OCI-LY7 (cell line): ENCODE measurements at regions not wholly inside any gene's neighbourhood (a gene's known extent, or its start where the extent isn't known, plus 50 kb on each side); places are given as distances from the start of the nearest gene placed in this dataset.

Source experiments
- BruUV-seq: library from RNA; stranded (reverse); fragments of 400-500 nt; replicated peaks from 2 replicates; lab custom pipeline; 2021; lab: Mats Ljungman, UMichigan
- CTCF ChIA-PET: fragments of 300-600 bp; sonication (Branson Sonifier 250); formaldehyde crosslinking; loops from one replicate; lab custom pipeline; 2022; ENCODE audit warnings: antibody characterized with exemption; ENCODE audit not compliant: unreplicated experiment; lab: Charles Lee
- POLR2A ChIA-PET: fragments of 300-600 bp; sonication (Branson Sonifier 250); formaldehyde crosslinking; loops from one replicate; lab custom pipeline; 2022; ENCODE audit warnings: antibody characterized with exemption; lab: Charles Lee
- DNase-seq: peaks from one replicate; pipeline ENCODE4 v3.0.0-alpha.2; 2015; ENCODE audit warnings: low spot score
- H2AFZ ChIP-seq: fragments of 200-600 bp; sonication (generic), shearing (Covaris generic); 2 replicates; pipeline ENCODE4 v1.6.1; 2014; ENCODE audit warnings: mild to moderate bottlenecking, antibody characterized with exemption, low read length, moderate library complexity
- H3K27ac ChIP-seq: fragments of 200-600 bp; sonication (generic); 2 replicates; pipeline ENCODE4 v1.5.1; 2014; ENCODE audit warnings: mixed run types, low read depth, mild to moderate bottlenecking, moderate library complexity, low read length, inconsistent platforms; ENCODE audit not compliant: poor library complexity, severe bottlenecking
- H3K36me3 ChIP-seq: fragments of 200-600 bp; sonication (generic); 2 replicates; pipeline ENCODE4 v1.6.1; 2014; ENCODE audit warnings: mild to moderate bottlenecking, antibody characterized with exemption, low read length, moderate library complexity, mixed read lengths; ENCODE audit not compliant: insufficient read depth
- H3K4me1 ChIP-seq: fragments of 200-600 bp; sonication (generic); 2 replicates; pipeline ENCODE4 v1.5.1; 2014; ENCODE audit warnings: mild to moderate bottlenecking, low read length; ENCODE audit not compliant: insufficient read depth, poor library complexity, severe bottlenecking
- H3K4me2 ChIP-seq: fragments of 200-600 bp; sonication (generic); 2 replicates; pipeline ENCODE4 v1.6.1; 2014; ENCODE audit warnings: mild to moderate bottlenecking, low read length
- H3K4me3 ChIP-seq: fragments of 200-600 bp; sonication (generic); 2 replicates; pipeline ENCODE4 v1.5.1; 2014; ENCODE audit warnings: mild to moderate bottlenecking, low read depth, low read length; ENCODE audit not compliant: poor library complexity, severe bottlenecking
- H3K79me2 ChIP-seq: fragments of 200-600 bp; sonication (generic); 2 replicates; pipeline ENCODE4 v1.6.1; 2016; ENCODE audit warnings: low read depth, mild to moderate bottlenecking, low read length, moderate library complexity, mixed read lengths; ENCODE audit not compliant: insufficient read depth
- H3K9me2 ChIP-seq: fragments of 200-600 bp; sonication (generic); 2 replicates; pipeline ENCODE4 v1.6.1; 2016; ENCODE audit warnings: mild to moderate bottlenecking, low read length, mixed read lengths; ENCODE audit not compliant: insufficient read depth
- H3K9me3 ChIP-seq: fragments of 200-600 bp; sonication (generic); 2 replicates; pipeline ENCODE4 v1.6.1; 2014; ENCODE audit warnings: mild to moderate bottlenecking, mixed run types, low read length, mixed read lengths
- H4K20me1 ChIP-seq: fragments of 200-600 bp; sonication (generic); 2 replicates; pipeline ENCODE4 v1.6.1; 2014; ENCODE audit warnings: mild to moderate bottlenecking, antibody characterized with exemption, low read length, moderate library complexity, mixed read lengths; ENCODE audit not compliant: insufficient read depth
- EZH2phosphoT487 ChIP-seq: fragments of 200-600 bp; sonication (generic); IDR thresholded peaks from 2 replicates; pipeline ENCODE4 v1.6.1; 2018; ENCODE audit warnings: low read depth, borderline replicate concordance, mild to moderate bottlenecking, mixed run types, antibody characterized with exemption, low read length, moderate library complexity, mixed read lengths
- intact Hi-C: fragments of 100-400 bp; cut with micrococcal nuclease; formaldehyde crosslinking; loops from one replicate; pipeline ENCODE4 v1.10.0; 2022; ENCODE audit not compliant: unreplicated experiment
- TF ChIP-seq, protein P1 (sequence below): fragments of 200-600 bp; sonication (generic); conservative IDR thresholded peaks from 2 replicates; pipeline ENCODE4 v1.5.1; 2014; ENCODE audit warnings: mild to moderate bottlenecking, antibody characterized with exemption, low read length, moderate library complexity, mixed read lengths

DNA sequence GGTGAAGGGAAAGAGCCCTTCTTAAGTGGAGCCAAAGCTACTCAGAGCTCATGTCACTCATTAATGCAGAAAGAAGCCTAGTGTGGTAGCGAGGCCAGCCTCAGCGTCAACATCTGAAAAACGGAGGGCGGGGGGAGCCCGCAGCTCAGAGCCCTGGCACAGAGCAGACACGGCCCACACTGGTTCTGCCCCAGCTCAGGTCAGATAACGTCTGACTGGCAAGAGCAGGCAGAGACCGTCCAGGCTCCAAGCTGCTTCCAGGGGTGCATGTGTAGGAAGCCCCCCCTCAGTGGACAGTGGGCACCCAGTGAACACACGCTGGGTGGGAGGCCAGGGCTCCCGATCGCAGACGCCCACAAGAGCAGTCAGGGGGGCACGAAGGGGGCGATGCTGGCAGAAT, 100.8 kb downstream of the SHANK2 start:
- Histone ChIP-seq H3K9me3 (no peaks in the 10 kb centered on the region), H3K4me2 (no peak overlapping the region), H3K27ac (no peak overlapping the region), H2AFZ (no peak overlapping the region), H3K9me2 (no peaks in the 10 kb centered on the region), H3K36me3 (no peaks in the 10 kb centered on the region), H3K4me3 (no peak overlapping the region), H3K79me2 (no peaks in the 10 kb centered on the region), H4K20me1 (no peaks in the 10 kb centered on the region), H3K4me1 (no peaks in the 10 kb centered on the region)
- no TSS peak for BruUV-seq
- DNase-seq: no peak
- CTCF ChIA-PET: no interaction called here
- intact Hi-C loops: no loop called here
- TF ChIP-seq EZH2phosphoT487: no peak
- TF ChIP-seq, protein P1, sequence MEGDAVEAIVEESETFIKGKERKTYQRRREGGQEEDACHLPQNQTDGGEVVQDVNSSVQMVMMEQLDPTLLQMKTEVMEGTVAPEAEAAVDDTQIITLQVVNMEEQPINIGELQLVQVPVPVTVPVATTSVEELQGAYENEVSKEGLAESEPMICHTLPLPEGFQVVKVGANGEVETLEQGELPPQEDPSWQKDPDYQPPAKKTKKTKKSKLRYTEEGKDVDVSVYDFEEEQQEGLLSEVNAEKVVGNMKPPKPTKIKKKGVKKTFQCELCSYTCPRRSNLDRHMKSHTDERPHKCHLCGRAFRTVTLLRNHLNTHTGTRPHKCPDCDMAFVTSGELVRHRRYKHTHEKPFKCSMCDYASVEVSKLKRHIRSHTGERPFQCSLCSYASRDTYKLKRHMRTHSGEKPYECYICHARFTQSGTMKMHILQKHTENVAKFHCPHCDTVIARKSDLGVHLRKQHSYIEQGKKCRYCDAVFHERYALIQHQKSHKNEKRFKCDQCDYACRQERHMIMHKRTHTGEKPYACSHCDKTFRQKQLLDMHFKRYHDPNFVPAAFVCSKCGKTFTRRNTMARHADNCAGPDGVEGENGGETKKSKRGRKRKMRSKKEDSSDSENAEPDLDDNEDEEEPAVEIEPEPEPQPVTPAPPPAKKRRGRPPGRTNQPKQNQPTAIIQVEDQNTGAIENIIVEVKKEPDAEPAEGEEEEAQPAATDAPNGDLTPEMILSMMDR: no peak
- POLR2A ChIA-PET: no interaction called here

DNA sequence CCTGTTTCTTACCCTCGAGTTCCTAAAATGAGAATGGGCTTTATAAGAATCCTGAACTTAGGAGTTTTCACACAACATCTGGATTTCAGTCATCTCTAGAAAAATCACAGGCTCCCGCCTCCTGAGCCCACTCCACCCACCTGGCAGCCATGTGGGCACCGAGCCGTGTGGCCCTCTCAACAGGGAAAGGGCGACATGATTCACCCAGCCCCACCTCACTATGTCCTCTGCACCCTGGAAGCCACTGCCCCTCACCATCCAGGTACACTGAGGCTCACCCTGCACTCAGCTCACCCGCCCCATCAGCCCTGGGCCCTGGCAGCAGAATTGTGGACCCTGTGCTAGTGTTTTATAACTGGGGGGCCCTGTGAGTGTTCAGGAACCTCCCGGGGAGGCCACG, 101.5 kb downstream of the SHANK2 start:
- no TSS peak for BruUV-seq
- POLR2A ChIA-PET: no interaction called here

DNA sequence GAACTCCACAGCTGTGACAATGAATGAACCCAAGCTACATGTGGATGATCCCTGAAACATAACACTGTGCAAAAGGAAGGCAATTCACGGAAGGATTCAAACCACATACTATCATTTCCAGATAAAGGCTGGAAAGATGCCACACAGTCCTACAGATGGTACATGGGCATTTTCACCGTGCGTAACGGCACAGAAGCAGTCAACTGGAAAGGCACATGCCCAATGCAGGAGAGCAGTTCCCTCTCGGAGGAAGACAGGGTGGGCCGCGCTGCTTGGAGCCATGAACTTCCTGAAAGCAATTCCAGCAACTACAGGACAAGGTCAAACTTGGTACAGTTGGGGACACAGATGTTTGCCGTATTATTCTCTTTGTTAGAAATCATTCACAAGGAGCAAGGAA, 103.7 kb downstream of the SHANK2 start:
- Histone ChIP-seq H3K4me2 (no peak overlapping the region), H3K36me3 (no peaks in the 10 kb centered on the region), H2AFZ (no peak overlapping the region), H3K27ac (no peak overlapping the region), H3K4me1 (peaks cover 4% of the 10 kb centered on the region), H3K9me2 (no peaks in the 10 kb centered on the region), H4K20me1 (no peaks in the 10 kb centered on the region), H3K79me2 (no peaks in the 10 kb centered on the region), H3K4me3 (no peak overlapping the region), H3K9me3 (no peaks in the 10 kb centered on the region)
- no peak for DNase-seq
- no TSS peak for BruUV-seq
- intact Hi-C loops: no loop called here
- CTCF ChIA-PET: no interaction called here
- TF ChIP-seq, protein P1: no peak
- TF ChIP-seq EZH2phosphoT487: no peak
- POLR2A ChIA-PET: no interaction called here

More for the DNA sequence above, 101.5 kb downstream of the SHANK2 start:
- CTCF ChIA-PET: no interaction called here
- H3K4me3 ChIP-seq: no peak overlapping the region
- no peak overlapping the region for H2AFZ ChIP-seq
- H4K20me1 ChIP-seq: no peaks in the 10 kb centered on the region
- peaks cover 4% of the 10 kb centered on the region for H3K4me1 ChIP-seq
- TF ChIP-seq, protein P1: no peak
- TF ChIP-seq EZH2phosphoT487: no peak
- no peaks in the 10 kb centered on the region for H3K79me2 ChIP-seq
- H3K9me2 ChIP-seq: no peaks in the 10 kb centered on the region
- no peaks in the 10 kb centered on the region for H3K9me3 ChIP-seq
- no peaks in the 10 kb centered on the region for H3K36me3 ChIP-seq
- no peak overlapping the region for H3K27ac ChIP-seq
- intact Hi-C loops: no loop called here
- DNase-seq: no peak
- no peak overlapping the region for H3K4me2 ChIP-seq
